C4-2B (cell line): ENCODE measurements at regions not wholly inside any gene's neighbourhood (a gene's known extent, or its start where the extent isn't known, plus 50 kb on each side); places are given as distances from the start of the nearest gene placed in this dataset.

Source experiments
- H3K27ac ChIP-seq: fragments of 450-650 bp; 2 replicates; pipeline ENCODE4 v1.5.1; 2017
- ZFX ChIP-seq: fragments of 450-650 bp; IDR thresholded peaks from 2 replicates; pipeline ENCODE4 v1.6.1; 2017
- TF ChIP-seq, protein P1 (sequence below): fragments of 450-650 bp; conservative IDR thresholded peaks from 2 replicates; pipeline ENCODE4 v1.5.1; 2017; ENCODE audit warnings: mild to moderate bottlenecking

DNA sequence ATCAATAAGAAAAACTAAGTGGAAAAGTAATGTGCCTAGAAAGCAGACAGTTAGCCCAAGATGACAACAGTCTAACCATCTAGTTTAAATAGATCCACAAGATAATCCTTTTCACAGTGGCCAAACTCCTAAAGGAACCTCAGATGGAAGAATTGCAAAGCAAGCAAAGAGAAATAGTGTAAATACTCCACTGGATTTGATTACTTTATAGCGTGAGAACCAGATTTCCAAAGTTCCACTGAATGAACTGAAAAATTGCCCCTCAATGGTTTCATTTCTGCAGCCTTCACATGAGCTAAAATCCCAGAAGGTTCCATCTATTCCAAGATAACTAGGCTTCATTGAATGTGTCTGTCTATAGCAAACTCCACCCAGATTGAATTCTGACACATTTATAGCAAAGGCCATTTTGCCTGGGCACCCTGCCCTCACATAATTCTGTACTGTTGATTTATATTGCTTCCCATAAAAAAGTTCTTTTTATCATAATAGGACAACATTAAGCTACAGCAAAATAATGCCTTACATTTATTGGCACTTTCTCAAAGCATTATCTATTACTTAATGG lies 129.7 kb upstream of the THBS1 start:
- H3K27ac ChIP-seq: no peak overlapping the region
- TF ChIP-seq, protein P1, sequence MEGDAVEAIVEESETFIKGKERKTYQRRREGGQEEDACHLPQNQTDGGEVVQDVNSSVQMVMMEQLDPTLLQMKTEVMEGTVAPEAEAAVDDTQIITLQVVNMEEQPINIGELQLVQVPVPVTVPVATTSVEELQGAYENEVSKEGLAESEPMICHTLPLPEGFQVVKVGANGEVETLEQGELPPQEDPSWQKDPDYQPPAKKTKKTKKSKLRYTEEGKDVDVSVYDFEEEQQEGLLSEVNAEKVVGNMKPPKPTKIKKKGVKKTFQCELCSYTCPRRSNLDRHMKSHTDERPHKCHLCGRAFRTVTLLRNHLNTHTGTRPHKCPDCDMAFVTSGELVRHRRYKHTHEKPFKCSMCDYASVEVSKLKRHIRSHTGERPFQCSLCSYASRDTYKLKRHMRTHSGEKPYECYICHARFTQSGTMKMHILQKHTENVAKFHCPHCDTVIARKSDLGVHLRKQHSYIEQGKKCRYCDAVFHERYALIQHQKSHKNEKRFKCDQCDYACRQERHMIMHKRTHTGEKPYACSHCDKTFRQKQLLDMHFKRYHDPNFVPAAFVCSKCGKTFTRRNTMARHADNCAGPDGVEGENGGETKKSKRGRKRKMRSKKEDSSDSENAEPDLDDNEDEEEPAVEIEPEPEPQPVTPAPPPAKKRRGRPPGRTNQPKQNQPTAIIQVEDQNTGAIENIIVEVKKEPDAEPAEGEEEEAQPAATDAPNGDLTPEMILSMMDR: no peak
- no peak for TF ChIP-seq ZFX

DNA sequence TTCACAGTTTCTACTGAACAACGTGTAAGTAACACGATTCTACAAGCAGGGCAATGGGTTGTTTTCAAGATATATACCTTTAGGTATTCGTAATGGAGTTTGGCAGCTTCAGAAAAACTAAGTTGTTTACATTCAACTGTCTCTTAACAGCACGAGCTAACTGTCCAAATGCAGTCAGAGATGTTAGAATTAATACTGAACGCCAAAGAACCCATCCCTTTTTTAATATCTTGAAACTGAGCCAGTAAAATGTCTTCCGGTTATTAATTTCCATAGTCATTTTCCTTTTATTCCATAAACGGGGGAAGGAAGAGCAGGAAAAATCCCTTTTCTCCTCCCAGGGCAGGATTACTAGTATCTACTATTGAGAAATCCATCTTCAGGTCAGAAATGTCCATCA lies 129.0 kb upstream of the THBS1 start:
- H3K27ac ChIP-seq: no peak overlapping the region
- TF ChIP-seq, protein P1: no peak
- no peak for TF ChIP-seq ZFX

DNA sequence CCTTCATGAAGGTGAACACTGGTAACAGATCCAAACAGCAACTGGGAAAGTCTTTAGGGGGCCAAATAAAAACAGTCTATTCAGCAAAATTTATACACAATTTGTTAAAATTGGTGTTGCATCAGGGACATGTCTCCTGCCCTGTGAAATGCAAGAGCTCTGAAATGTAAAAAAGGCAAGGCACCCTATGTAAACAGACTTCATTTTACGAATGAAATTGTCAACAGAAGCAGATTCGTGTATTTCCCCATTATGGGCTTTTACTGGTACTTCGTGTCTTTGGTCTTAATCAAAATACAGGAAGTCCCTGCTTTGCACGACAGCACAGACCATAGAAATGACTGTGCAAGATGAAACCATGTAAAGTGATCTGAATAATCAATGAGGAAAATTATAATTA lies 127.3 kb upstream of the THBS1 start:
- H3K27ac ChIP-seq: peak overlapping the region; percentile 28; the same call in 1 of the 2 replicates

DNA sequence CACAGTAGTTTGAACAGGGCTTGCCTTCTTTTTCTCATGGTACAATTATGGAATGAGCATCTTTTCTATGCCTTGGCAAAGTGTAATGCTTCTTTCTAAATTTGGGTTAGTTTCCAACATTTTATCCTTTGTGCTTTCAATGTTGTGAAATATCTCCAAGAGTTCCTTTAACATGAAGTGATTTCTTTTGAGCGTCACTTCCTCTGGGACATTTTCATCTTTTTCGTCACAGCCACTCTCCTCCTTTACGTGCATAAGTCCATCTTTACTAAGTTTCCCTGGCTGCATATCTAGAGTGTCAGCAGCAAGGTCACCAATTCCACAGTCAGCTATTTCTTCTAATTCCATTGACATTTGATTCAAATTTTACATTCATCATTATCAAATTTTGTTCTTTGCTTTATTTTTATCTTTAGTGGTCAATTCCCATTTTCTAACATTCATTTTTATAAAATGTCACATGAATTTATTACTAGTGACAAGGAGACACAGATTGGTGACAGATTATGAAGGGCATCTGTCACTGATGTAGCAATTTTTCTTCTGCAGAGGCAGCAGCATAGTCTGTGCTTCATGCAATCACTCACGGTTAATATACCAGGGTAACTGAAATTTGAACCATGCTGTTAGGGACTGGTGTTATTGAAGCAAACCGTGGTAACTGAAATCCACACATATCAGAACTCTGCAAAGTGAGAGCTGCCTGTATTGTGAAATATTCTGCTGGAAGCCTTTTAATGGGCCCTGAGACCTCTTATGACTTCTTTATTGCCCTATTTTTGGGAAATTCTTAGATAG lies 126.5 kb upstream of the THBS1 start:
- TF ChIP-seq, protein P1: no peak
- TF ChIP-seq ZFX: no peak
- peak overlapping the region; percentile 45; the same call in 1 of the 2 replicates for H3K27ac ChIP-seq

More for the DNA sequence above, 127.3 kb upstream of the THBS1 start:
- TF ChIP-seq, protein P1: no peak
- TF ChIP-seq ZFX: no peak

DNA sequence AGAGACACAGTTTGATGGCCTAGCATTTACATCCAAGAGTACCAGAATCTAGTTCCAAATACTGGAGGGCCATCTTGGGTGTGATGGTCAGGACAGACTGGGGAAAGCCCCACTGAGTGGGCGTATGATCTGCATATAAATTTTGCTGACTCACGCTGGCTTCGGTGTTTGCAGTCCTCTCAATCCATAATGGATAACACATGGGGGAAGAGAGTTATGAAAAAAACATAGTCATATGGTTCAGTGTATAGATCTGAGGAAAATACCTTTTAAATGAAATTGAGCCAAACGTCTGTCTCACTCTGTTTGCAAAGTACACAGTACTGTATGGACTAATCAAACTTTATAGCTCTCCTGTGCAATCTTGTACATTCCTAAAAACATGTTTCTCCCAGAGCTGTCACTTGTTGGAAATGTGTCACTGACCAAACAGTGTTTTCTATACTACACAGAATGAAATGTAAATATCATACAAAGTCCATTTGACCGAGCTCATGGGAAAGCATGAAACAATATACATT lies 125.3 kb upstream of the THBS1 start:
- no peak for TF ChIP-seq ZFX
- TF ChIP-seq, protein P1: no peak
- peak overlapping the region; percentile 81; the same call in 1 of the 2 replicates for H3K27ac ChIP-seq

DNA sequence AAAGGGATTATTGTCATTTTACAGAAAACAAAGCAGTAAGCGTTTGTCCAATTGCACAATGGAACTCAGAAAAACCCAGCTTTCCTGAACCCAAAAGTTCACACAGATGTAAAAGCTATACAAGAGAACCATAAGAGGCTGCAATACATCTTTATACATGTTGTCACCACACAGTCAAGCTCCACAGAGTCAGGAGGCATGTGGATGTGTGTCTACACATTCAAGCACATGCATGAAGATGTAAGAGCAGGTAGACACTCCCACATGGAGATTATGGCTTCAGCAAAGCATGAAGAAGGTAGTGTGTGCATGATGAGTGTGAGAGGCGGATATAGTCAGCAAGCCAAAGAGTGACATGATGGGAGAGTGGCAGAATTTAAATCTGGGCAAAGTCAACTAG lies 124.7 kb upstream of the THBS1 start:
- H3K27ac ChIP-seq: peak overlapping the region; percentile 68; the same call in 1 of the 2 replicates
- no peak for TF ChIP-seq ZFX
- TF ChIP-seq, protein P1: no peak
